ENCODE measurements at regions not wholly inside any gene's neighbourhood (a gene's known extent, or its start where the extent isn't known, plus 50 kb on each side); places are given as distances from the start of the nearest gene placed in this dataset.
"Not testable (repeated sequence)": the region's sequence is repeated elsewhere in the genome, so short reads cannot be mapped to it uniquely, and the experiment has no call there.

- no peak for TF ChIP-seq CTCF (IDR thresholded peaks at IDR 0.05; ENCODE audit: unreplicated experiment)
- no peaks in the 10 kb centered on the region for H3K27me3 Mint-ChIP-seq (ENCODE audit: unreplicated experiment)
- intact Hi-C loops (cut with micrococcal nuclease; ENCODE audit: unreplicated experiment): loop anchor here (10.0 kb wide), 1 partner anchor 775 kb away; no protein-coding TSS in a partner anchor
These were observed 586.7 kb downstream of the NTRK3 start for GRCh38 chr15:87669846-87670245.

GRCh38 chr15:87668768-87669564, 587.6 kb downstream of the NTRK3 start:
- H3K9me3 Mint-ChIP-seq (ENCODE audit: low read depth, unreplicated experiment): peaks cover 18% of the 10 kb centered on the region
- H3K27me3 Mint-ChIP-seq (ENCODE audit: unreplicated experiment); H3K4me1 Mint-ChIP-seq (ENCODE audit: low read depth, unreplicated experiment); H3K36me3 Mint-ChIP-seq (ENCODE audit: insufficient read depth, unreplicated experiment); H3K4me3 Mint-ChIP-seq (ENCODE audit: low read depth, unreplicated experiment); DNase-seq; H3K27ac Mint-ChIP-seq (ENCODE audit: unreplicated experiment); CTCF ChIA-PET; intact Hi-C loops (cut with micrococcal nuclease; ENCODE audit: unreplicated experiment); BruUV-seq (replicated peaks): not testable (repeated sequence)

More at GRCh38 chr15:87669846-87670245, 586.7 kb downstream of the NTRK3 start:
- CTCF ChIA-PET: no interaction called here
- H3K4me3 Mint-ChIP-seq (ENCODE audit: low read depth, unreplicated experiment): no peak overlapping the region
- no peak overlapping the region for H3K27ac Mint-ChIP-seq (ENCODE audit: unreplicated experiment)
- peaks cover 5% of the 10 kb centered on the region for H3K36me3 Mint-ChIP-seq (ENCODE audit: insufficient read depth, unreplicated experiment)
- BruUV-seq (replicated peaks): no TSS peak
- H3K9me3 Mint-ChIP-seq (ENCODE audit: low read depth, unreplicated experiment): peaks cover 22% of the 10 kb centered on the region
- H3K4me1 Mint-ChIP-seq (ENCODE audit: low read depth, unreplicated experiment): no peaks in the 10 kb centered on the region
- DNase-seq: no peak

- BruUV-seq (replicated peaks): no TSS peak
- intact Hi-C loops (cut with micrococcal nuclease; ENCODE audit: unreplicated experiment): no loop called here
- H3K27me3 Mint-ChIP-seq (ENCODE audit: unreplicated experiment): no peaks in the 10 kb centered on the region
- peaks cover 18% of the 10 kb centered on the region for H3K9me3 Mint-ChIP-seq (ENCODE audit: low read depth, unreplicated experiment)
- no peak overlapping the region for H3K27ac Mint-ChIP-seq (ENCODE audit: unreplicated experiment)
- DNase-seq: no peak
- TF ChIP-seq CTCF (IDR thresholded peaks at IDR 0.05; ENCODE audit: unreplicated experiment): no peak
- H3K36me3 Mint-ChIP-seq (ENCODE audit: insufficient read depth, unreplicated experiment): peaks cover 2% of the 10 kb centered on the region
- no peak overlapping the region for H3K4me3 Mint-ChIP-seq (ENCODE audit: low read depth, unreplicated experiment)
- CTCF ChIA-PET: no interaction called here
- H3K4me1 Mint-ChIP-seq (ENCODE audit: low read depth, unreplicated experiment): no peaks in the 10 kb centered on the region
These were observed 588.9 kb downstream of the NTRK3 start for GRCh38 chr15:87667643-87668042.

- BruUV-seq (replicated peaks): no TSS peak
- Mint-ChIP-seq H3K4me1 (ENCODE audit: low read depth, unreplicated experiment) (no peaks in the 10 kb centered on the region), H3K4me3 (ENCODE audit: low read depth, unreplicated experiment) (no peak overlapping the region), H3K9me3 (ENCODE audit: low read depth, unreplicated experiment) (peaks cover 14% of the 10 kb centered on the region), H3K36me3 (ENCODE audit: insufficient read depth, unreplicated experiment) (no peaks in the 10 kb centered on the region), H3K27ac (ENCODE audit: unreplicated experiment) (no peak overlapping the region), H3K27me3 (ENCODE audit: unreplicated experiment) (no peaks in the 10 kb centered on the region)
- CTCF ChIA-PET: no interaction called here
- intact Hi-C loops (cut with micrococcal nuclease; ENCODE audit: unreplicated experiment): no loop called here
- TF ChIP-seq CTCF (IDR thresholded peaks at IDR 0.05; ENCODE audit: unreplicated experiment): no peak
- DNase-seq: no peak
These were observed 594.0 kb downstream of the NTRK3 start for GRCh38 chr15:87662575-87662974.
